ENCODE measurements at regions not wholly inside any gene's neighbourhood (a gene's known extent, or its start where the extent isn't known, plus 50 kb on each side); places are given as distances from the start of the nearest gene placed in this dataset.

GRCh38 chr7:53800746-53801145, 741.4 kb upstream of the VSTM2A start:
- no peak overlapping the region for H3K27ac ChIP-seq (ENCODE audit: low read length)
- CTCF ChIA-PET = no interaction called here
- 0 out of 2 replicates have a peak, but pooled peaks cover 2% of the 10 kb centered on the region for H3K9me3 ChIP-seq (ENCODE audit: control insufficient read depth, insufficient read depth, low read depth, low read length)
- H3K36me3 ChIP-seq (ENCODE audit: control insufficient read depth, insufficient read depth, low read length) = no peaks in the 10 kb centered on the region
- no peaks in the 10 kb centered on the region for H3K4me1 ChIP-seq (ENCODE audit: control insufficient read depth, insufficient read depth, low read length)
- BruUV-seq (replicated peaks) = no TSS peak
- DNase-seq (ENCODE audit: low read depth, low spot score) (no peak), ATAC-seq (no peak)
- H3K4me3 ChIP-seq (ENCODE audit: low read depth in 2 of 2, low read length in 2 of 2) = no peak overlapping the region
- H3K27me3 ChIP-seq (ENCODE audit: control insufficient read depth, insufficient read depth, low read length) = no peaks in the 10 kb centered on the region
- POLR2A ChIA-PET = no interaction called here
- intact Hi-C loops (cut with micrococcal nuclease; ENCODE audit: unreplicated experiment) (no loop called here), in situ Hi-C loops (cut with HindIII; ENCODE audit: low pct_unique_long_range_greater_than_20kb, low sequenced_read_pairs) (no loop called here)
- TF ChIP-seq TCF7L2 (IDR thresholded peaks at IDR 0.05; ENCODE audit: low read depth, low read length) (no peak), REST (IDR thresholded peaks at IDR 0.05; ENCODE audit: insufficient read depth in 1 of 2, low read depth in 2 of 2, low read length in 1 of 2) (no peak), POLR2AphosphoS5 (IDR thresholded peaks at IDR 0.05; ENCODE audit: low read depth, low read length) (no peak), CTCF (IDR thresholded peaks at IDR 0.05) (no peak), SIN3A (IDR thresholded peaks at IDR 0.05; ENCODE audit: borderline replicate concordance, insufficient read depth, low read depth, low read length) (no peak)

DNA sequence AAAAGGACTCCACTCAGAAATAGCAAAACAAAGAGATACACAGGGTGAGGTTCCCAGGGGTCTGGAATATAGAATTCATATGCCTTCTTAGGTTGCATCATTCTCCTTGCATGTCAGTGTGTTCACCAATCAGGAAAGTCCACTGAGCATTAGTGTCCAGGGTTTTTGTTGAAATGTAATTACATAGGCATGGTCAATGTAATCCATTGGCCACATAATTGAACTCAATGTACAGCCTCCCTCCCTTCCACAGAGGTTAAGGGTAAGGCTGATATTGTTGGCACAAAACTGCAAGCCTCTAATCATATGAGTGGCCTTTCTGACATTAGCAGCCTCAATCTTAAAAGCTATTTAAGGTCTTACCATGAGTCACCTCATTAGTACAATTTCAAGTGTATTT, 736.1 kb upstream of the VSTM2A start:
- Histone ChIP-seq H3K4me3 (ENCODE audit: low read depth in 2 of 2, low read length in 2 of 2) (no peak overlapping the region), H3K36me3 (ENCODE audit: control insufficient read depth, insufficient read depth, low read length) (no peaks in the 10 kb centered on the region), H3K4me1 (ENCODE audit: control insufficient read depth, insufficient read depth, low read length) (no peaks in the 10 kb centered on the region), H3K27ac (ENCODE audit: low read length) (no peak overlapping the region), H3K9me3 (ENCODE audit: control insufficient read depth, insufficient read depth, low read depth, low read length) (0 out of 2 replicates have a peak, but pooled peaks cover 2% of the 10 kb centered on the region), H3K27me3 (ENCODE audit: control insufficient read depth, insufficient read depth, low read length) (no peaks in the 10 kb centered on the region)
- ChIA-PET CTCF (no interaction called here), POLR2A (no interaction called here)
- ATAC-seq = no peak
- in situ Hi-C loops (cut with HindIII; ENCODE audit: low pct_unique_long_range_greater_than_20kb, low sequenced_read_pairs) (no loop called here), intact Hi-C loops (cut with micrococcal nuclease; ENCODE audit: unreplicated experiment) (no loop called here)
- no peak for TF ChIP-seq TCF7L2 (IDR thresholded peaks at IDR 0.05; ENCODE audit: low read depth, low read length)
- no peak for TF ChIP-seq CTCF (IDR thresholded peaks at IDR 0.05)
- TF ChIP-seq SIN3A (IDR thresholded peaks at IDR 0.05; ENCODE audit: borderline replicate concordance, insufficient read depth, low read depth, low read length) = no peak
- TF ChIP-seq POLR2AphosphoS5 (IDR thresholded peaks at IDR 0.05; ENCODE audit: low read depth, low read length) = no peak
- no peak for TF ChIP-seq REST (IDR thresholded peaks at IDR 0.05; ENCODE audit: insufficient read depth in 1 of 2, low read depth in 2 of 2, low read length in 1 of 2)
- BruUV-seq (replicated peaks) = no TSS peak
- no peak for DNase-seq (ENCODE audit: low read depth, low spot score)
